Posterior vena cava (tissue), 2 donors: ENCODE measurements at regions not wholly inside any gene's neighbourhood (a gene's known extent, or its start where the extent isn't known, plus 50 kb on each side); places are given as distances from the start of the nearest gene placed in this dataset.
"Not testable (repeated sequence)": the region's sequence is repeated elsewhere in the genome, so short reads cannot be mapped to it uniquely, and the experiment has no call there.

Experiments used
- DNase-seq: peaks from one replicate; pipeline ENCODE4 v3.0.0-alpha.2; 2020; ENCODE audit warnings: low spot score
- intact Hi-C, 2 donors: fragments of 100-400 bp; cut with DNase I; formaldehyde crosslinking; loops; one replicate each; pipeline versions ENCODE4 v1.14.1 to v1.14.2; 2022 to 2023
- donor health status: DM: yes; HTN: yes; CAD: no.
- donor health status: DM: yes; HTN: yes; CAD: no.

DNA sequence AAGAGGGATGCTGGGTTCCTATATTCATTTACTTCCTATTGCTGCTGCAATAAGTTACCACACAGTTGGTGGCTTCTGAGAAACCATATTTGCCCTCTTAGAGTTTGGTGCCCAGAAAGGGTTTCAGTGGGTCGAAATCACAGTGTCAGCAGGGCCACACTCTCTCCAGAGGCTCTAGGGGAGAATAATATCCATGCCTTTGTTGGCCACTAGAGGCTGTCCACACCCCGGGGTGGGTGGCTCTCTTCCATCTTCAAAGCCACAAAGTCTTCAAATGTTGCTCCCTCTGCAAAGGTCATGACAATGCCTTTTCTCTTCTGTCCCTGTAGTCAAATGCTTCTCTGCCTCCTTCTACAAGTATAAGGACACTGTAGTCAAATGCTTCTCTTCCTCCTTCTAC is 989.4 kb downstream of the CCSER2 start:
- DNase-seq: no peak
- intact Hi-C loops: no loop called here

DNA sequence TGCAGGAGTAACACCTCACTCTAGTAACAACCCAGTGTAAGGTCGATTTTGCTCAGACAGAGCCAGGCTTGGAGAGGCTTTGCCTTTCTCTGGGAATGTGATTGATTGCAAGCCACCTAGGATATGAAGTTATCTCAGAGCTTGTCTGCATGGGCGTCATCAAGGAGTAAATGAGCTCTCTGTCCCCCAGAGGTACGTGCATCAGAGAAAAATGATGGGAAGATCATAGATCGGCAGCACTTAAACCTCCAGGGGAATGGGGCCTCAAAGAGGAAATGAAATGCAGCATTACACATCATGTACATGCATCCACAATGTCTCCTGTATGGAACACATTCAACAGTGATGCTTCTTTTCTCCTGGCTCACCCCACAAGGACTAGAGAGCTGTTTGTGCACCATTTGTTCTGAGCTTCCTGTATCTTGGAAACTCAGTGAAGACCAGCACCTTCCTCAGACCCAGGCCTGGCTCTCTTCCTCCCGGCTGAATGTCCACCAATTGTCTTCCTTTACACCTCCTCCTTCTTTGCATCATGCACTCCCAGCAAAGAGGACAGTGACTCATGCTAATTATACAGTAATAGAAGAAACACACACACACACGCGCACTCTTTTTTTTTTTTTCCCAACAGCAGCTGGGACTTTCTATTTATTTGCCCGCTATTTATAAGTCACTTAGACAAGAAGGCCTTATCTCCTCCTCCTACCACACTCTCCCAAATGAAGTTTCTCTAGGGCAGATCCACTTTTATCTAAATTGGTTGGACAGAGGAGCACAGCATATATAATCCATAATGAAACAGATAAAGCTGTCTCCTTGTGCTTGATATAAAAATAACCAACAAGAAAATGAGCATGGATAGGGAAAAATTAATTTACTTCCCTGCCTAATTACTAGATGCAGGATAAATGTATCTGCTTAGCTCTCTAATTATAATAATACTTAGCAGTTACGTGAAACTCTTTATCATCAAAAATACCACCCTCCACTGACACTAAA is 990.7 kb downstream of the CCSER2 start:
- intact Hi-C loops: no loop called here
- no peak for DNase-seq

DNA sequence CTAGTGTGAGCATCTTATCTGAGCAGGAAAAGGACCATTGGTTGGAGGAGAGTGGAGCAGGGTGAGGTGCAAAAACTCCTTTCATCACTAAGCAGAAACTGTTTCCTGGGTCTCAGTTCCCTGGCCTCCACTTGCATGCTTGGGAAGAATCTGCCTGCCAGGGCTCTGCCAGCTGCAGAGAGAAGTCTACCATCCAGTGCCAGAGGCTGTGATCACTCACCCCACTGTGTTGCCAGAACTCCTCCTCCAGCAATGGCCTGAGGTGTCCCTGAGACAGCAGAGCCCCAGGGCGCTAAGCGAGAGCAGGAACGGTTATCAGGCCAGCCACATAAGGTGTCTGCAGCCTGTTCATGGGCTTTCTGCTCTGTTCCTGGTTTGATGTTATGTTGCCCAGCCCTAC is 991.4 kb downstream of the CCSER2 start:
- DNase-seq: no peak
- intact Hi-C loops: no loop called here

DNA sequence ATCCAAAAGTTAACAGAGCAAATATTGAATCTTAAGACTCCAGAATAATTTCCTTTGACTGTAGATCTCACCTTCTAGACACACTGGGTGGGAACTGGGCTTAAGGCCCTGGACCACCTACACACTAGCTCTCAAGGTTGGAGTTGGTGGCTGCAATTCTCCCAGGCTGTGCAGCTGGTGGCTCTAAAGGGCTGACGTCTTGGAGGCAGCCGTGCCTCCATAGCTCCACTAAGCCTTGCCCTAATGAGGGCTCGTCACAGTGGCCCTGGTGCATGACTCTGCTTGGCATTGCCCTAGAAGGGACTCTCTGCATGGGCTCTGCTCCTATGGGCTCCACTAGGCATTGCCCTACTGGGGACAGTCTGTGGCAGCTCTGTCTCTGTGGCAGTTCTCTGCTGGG is 1005.2 kb downstream of the CCSER2 start:
- DNase-seq: peak; percentile 68
- intact Hi-C loops: no loop called here

- intact Hi-C loops: no loop called here
- DNase-seq: no peak
Observed at GRCh38 chr10:85362401-85362800, 1004.2 kb downstream of the GRID1 start.

DNA sequence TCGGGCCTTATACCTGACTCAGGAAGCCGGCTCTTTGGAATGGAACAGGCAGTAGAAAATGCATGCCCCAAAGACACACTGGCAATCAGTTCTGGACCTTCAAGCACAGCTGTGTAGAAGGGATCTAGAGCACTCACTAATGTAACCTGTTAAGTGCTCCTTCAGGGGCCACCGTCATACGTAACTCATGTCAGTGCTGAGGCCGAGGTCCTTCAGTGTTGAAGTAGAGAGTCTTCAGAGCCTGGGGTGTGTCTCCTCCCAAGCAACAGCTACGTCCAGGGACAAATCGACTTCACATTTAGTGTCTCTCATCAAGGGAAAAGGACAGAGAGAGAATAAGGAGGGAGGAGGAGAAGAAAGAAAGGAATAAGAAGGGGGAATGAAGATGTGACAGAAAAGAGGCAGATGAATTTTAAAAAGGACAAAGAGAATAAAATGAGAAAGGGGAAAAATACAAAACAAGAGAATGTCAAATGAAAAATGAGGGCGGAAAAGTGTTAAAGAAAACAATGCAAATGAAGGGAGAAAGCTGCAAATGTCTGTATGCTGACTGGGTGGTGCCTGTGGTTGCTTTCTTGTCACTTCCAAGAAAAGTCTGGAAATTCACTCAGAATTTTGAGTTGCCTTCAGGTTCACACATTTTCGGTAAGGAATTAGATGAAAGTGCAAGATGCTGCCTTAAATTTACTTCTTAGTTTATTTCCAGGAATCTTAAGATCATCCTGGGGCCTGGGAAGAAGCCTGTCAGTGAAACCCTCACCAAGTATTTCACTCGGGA is 989.4 kb downstream of the GRID1 start:
- no peak for DNase-seq
- intact Hi-C loops: no loop called here

GRCh38 chr10:85379338-85379737 is 987.3 kb downstream of the GRID1 start:
- no peak for DNase-seq
- intact Hi-C loops: no loop called here

DNA sequence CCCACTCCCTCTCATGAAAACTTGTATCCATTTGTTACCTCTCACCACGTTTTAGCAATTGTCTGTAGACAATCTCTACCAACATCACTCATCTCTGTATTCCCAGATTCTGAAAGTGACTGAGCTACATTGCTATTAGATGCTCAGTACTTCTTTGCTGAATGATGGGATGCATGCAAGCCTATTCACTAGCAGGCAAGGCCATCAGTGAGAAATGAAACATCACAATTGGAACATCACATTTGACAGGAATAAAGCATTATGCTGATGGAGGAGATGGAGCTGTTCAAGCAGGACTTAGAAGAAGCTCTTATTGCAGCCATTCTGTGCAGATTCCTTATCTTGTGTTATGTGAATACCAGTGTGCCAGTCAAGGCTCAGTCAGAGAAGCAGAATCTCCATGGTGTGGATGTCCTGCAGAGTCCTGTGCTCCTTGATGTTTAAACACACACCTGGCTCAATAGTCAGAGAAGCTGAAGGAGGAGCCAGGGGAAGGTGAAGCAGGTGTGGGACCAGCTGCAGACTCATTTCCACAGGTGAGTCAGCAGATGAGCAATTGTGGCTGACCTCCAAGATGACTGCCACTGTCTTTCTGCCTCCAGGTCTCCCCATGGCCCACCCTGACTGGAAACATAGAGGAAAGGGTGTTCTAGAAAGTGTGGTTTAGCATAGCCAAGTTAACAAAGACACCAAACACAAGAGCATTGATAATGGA is 965.5 kb downstream of the GRID1 start:
- no peak for DNase-seq
- intact Hi-C loops: loop anchor here in 1 of 2 donors (10.0 kb wide), 1 partner anchor 514 kb away; no protein-coding TSS in a partner anchor

DNA sequence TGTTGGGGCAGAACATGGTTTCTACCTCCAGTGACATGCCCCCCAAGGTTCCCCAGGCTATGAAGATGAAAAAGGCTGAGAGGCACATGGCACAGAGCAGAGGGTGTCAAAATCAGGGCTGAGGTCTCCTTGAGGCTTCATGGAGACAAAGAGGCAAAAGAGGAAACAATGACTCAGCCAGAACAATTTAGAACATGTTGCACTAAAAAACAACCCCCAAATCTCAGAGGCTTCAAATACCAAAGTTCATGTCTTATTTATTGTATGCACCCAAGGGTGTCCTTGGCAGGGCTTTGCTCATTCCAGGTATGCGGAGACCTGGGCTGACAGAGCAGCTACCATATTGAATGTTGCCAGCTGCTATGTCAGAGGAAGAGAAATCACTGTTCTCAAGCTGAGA is 964.1 kb downstream of the GRID1 start:
- intact Hi-C loops: loop anchor here in 1 of 2 donors (10.0 kb wide), 1 partner anchor 512 kb away; no protein-coding TSS in a partner anchor

GRCh38 chr10:85407088-85407487 is 959.5 kb downstream of the GRID1 start:
- DNase-seq: no peak
- intact Hi-C loops: loop anchor here in 1 of 2 donors (10.0 kb wide), 1 partner anchor 508 kb away; no protein-coding TSS in a partner anchor

More for the DNA sequence above, 964.1 kb downstream of the GRID1 start:
- no peak for DNase-seq

DNA sequence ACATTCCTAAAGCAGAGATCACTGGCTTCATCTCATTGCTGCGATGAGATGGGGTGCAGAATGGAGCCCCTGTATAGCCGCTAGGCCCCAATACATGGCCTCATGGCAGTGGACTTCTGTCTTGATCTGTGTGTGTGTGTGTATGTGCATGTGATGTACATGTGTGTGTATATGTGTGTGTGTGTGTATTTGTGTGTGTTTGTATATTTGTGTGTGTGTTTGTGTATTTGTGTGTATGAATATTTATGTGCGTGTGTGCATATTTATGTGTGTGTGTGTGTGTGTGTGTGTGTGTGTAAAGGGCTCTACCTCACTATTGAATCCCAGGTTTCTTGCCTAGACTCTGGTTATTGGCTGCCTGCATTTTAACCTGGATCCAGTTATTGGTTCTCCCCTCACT is 958.2 kb downstream of the GRID1 start:
- intact Hi-C loops: loop anchor here in 1 of 2 donors (10.0 kb wide), 1 partner anchor 506 kb away; no protein-coding TSS in a partner anchor
- DNase-seq: no peak

DNA sequence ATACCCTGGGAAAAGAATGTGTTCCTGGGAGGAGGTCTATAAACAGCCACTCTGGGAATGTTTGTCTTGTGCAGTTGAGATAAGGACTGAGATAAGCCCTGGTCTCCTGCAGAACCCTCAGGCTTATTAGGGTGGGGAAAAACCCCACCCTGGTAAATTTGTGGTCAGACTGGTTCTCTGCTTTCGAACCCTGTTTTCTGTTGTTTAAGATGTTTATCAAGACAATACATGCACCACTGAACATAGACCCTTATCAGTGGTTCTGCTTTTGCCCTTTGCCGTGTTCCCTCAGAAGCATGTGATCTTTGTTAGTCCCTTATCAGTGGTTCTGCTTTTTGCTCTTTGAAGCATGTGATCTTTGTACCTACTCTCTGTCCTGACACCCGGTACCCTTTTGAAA is 956.0 kb downstream of the GRID1 start:
- intact Hi-C loops, DNase-seq: not testable (repeated sequence)

DNA sequence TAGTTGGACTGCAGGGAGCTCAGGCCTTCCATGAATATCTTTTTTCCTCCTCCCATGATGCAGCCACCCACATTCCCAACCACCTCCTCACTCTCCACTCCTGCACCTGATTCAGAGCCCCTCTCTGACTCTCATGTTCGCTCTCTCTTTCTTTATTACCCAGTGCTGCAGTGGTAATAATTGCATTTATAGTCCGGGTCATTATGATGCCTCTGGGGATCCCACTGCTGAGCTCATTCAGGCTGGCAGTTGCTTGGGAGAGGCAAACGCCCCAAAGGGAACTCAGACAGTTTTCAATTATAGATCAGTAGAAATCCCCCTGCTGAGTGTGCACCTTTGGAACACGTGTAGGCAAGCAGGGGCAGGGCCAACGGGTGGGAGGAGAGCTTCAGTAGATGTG is 953.0 kb downstream of the GRID1 start:
- intact Hi-C loops: no loop called here
- DNase-seq: no peak

- intact Hi-C loops: no loop called here
- DNase-seq: no peak
Observed at GRCh38 chr10:85420501-85421191, 945.9 kb downstream of the GRID1 start.

GRCh38 chr10:85421421-85421820 is 945.2 kb downstream of the GRID1 start:
- intact Hi-C loops: no loop called here
- no peak for DNase-seq

DNA sequence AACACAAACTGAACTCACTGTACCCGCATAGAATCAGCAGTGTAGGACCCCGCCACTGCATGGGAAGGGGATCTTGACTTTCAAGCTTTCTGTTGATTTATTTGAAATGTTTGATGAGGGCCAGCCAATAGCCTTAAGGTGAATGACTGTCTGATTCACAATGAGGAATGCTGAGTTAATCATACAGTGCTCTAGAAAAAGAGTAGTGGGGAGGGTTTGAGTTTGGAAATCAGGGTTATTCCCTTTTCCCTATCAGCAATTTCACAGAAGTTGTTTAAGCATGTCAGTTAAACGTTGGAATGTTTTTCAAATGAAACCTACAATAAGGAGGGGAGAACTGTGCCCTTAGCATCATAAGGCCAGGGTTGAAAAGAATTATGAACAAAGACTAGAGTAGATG is 937.5 kb downstream of the GRID1 start:
- no peak for DNase-seq
- intact Hi-C loops: no loop called here

DNA sequence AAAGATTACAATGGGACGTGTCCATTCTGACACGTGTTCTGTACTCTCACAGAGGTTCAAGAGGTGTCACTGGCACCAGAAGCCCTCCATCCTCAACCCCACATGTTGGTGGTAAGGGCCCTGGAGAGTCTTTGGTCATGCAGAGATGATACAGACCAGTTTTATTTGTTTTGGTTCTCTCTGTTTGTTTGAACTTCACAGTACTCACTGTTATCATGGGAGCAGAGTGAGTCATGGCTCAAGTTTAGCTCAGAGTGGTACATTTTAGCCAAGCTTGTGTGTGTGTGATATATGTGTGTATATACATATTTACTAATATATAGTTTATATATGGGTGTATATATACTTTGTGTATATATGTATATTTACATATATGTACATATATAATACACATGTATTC is 935.6 kb downstream of the GRID1 start:
- intact Hi-C loops: no loop called here
- DNase-seq: no peak

- intact Hi-C loops: no loop called here
- no peak for DNase-seq
Observed at GRCh38 chr10:85433248-85433647, 933.3 kb downstream of the GRID1 start.

DNA sequence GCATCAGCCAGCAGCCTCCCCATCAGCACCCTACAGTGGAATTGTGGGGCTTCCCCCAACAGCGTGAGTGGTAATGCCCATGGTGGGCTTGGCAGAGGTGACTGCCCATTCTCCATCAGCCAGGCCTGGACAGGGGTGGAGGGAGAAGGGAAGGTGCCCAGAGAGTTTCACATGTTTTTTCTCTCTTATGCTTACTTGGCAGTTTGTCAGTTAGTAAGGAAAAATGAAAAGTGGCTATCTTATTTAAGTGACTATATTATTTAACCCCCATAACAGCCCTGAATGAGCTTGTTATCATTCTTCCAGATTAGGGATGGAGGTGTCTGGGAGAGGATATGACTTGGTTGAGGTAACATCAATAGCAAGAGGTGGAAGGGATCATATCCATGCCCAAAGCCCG is 921.7 kb downstream of the GRID1 start:
- intact Hi-C loops: no loop called here
- no peak for DNase-seq
